K562 (cell line): ENCODE measurements at regions not wholly inside any gene's neighbourhood (a gene's known extent, or its start where the extent isn't known, plus 50 kb on each side); places are given as distances from the start of the nearest gene placed in this dataset.

Experiments
- ATAC-seq: fragments of 200-7000 bp; cut with Tn5 transposase; 3 replicates; pipeline ENCODE4 v1.9.1; 2020; ENCODE audit warnings: moderate library complexity
- BruUV-seq: library from RNA; stranded (reverse); fragments of 400-500 nt; replicated peaks from 2 replicates; lab custom pipeline; 2021; lab: Mats Ljungman, UMichigan
- CTCF ChIA-PET: fragments of 300-600 bp; formaldehyde crosslinking; extraction: SDS; loops from one replicate; lab custom pipeline; 2021; ENCODE audit warnings: low intra/inter-chr PET ratio; lab: Yijun Ruan, JAX
- POLR2A ChIA-PET: fragments of 300-600, 350-650 bp; sonication (Branson Sonifier 250); formaldehyde crosslinking; extraction: SDS; loops from one replicate; lab custom pipeline; 2021; ENCODE audit warnings: antibody characterized with exemption, inconsistent platforms; lab: Yijun Ruan, JAX
- DNase-seq, 4 experiments: peaks; one replicate each; pipeline versions ENCODE4 v3.0.0 to v3.0.0-alpha.2; 2011 to 2018; ENCODE audit warnings: low spot score in 3 of 4, mixed read lengths in 3 of 4; ENCODE audit errors: extremely low read depth in 1 of 4
- FAIRE-seq: peaks from 2 replicates; lab custom pipeline; 2011; peaks lifted over from hg19 to GRCh38; lab: Jason Lieb, UNC
- H2AFZ ChIP-seq: 2 replicates; pipeline ENCODE4 v1.6.0; 2011; ENCODE audit warnings: low read depth, low read length, control low read depth, inconsistent platforms
- H3K27ac ChIP-seq: fragments of 200-600 bp; 3 replicates; pipeline ENCODE4 v1.8.0; 2011; ENCODE audit warnings: low read depth, mild to moderate bottlenecking, control low read depth, inconsistent platforms, low read length, moderate library complexity, mixed read lengths; ENCODE audit errors: extremely low read depth
- H3K27me3 ChIP-seq, 2 experiments: fragments of 300-600 bp in 1 of 2; 2 replicates in 1 of 2; 3 replicates in 1 of 2; pipeline versions ENCODE4 v1.6.0 to v1.8.0; 2011; ENCODE audit warnings: inconsistent platforms in 2 of 2, low read length in 2 of 2, mild to moderate bottlenecking in 1 of 2, mixed read lengths in 1 of 2, moderate library complexity in 1 of 2; ENCODE audit not compliant: control insufficient read depth in 2 of 2, insufficient read depth in 2 of 2
- H3K36me3 ChIP-seq: fragments of 300-600 bp; 3 replicates; pipeline ENCODE4 v1.8.0; 2011; ENCODE audit warnings: mild to moderate bottlenecking, low read length, inconsistent platforms; ENCODE audit not compliant: control insufficient read depth, insufficient read depth
- H3K4me1 ChIP-seq, 2 experiments: fragments of 200-600 bp in 1 of 2; replicated peaks in 1 of 2; 2 replicates in 1 of 2; 3 replicates in 1 of 2; pipeline versions ENCODE4 v1.5.1 to v1.8.0; 2011; ENCODE audit warnings: inconsistent platforms in 2 of 2, low read length in 2 of 2, mild to moderate bottlenecking in 1 of 2, mixed read lengths in 1 of 2, moderate library complexity in 1 of 2; ENCODE audit not compliant: control insufficient read depth in 2 of 2, insufficient read depth in 2 of 2
- H3K4me2 ChIP-seq: 2 replicates; pipeline ENCODE4 v1.6.1; 2011; ENCODE audit warnings: low read length, control low read depth, inconsistent platforms, mixed read lengths; ENCODE audit not compliant: insufficient read depth
- H3K4me3 ChIP-seq: fragments of 200-600 bp; sonication (generic), shearing (Covaris generic); 2 replicates; pipeline ENCODE4 v1.5.1; 2016; ENCODE audit warnings: control low read depth, inconsistent platforms
- H3K79me2 ChIP-seq: fragments of 200-600 bp; 3 replicates; pipeline ENCODE4 v1.8.0; 2011; ENCODE audit warnings: low read length, inconsistent platforms; ENCODE audit not compliant: control insufficient read depth, insufficient read depth
- H3K9ac ChIP-seq, 2 experiments: 2 replicates each; pipeline versions ENCODE4 v1.6.0 to v1.6.1; 2011; ENCODE audit warnings: low read depth in 2 of 2, low read length in 2 of 2, control low read depth in 1 of 2, inconsistent platforms in 1 of 2, mild to moderate bottlenecking in 1 of 2, mixed read lengths in 1 of 2; ENCODE audit not compliant: insufficient read depth in 1 of 2
- H3K9me1 ChIP-seq: one replicate; pipeline ENCODE4 v1.6.0; 2011; ENCODE audit warnings: inconsistent platforms, mild to moderate bottlenecking, low read length, moderate library complexity; ENCODE audit not compliant: control insufficient read depth, insufficient read depth
- H3K9me3 ChIP-seq: replicated peaks from 2 replicates; pipeline ENCODE4 v1.5.1; 2011; ENCODE audit warnings: low read depth, low read length, inconsistent platforms; ENCODE audit not compliant: control insufficient read depth, insufficient read depth
- H4K20me1 ChIP-seq: replicated peaks from 2 replicates; pipeline ENCODE4 v1.6.1; 2011; ENCODE audit warnings: low read length, inconsistent platforms, mixed read lengths; ENCODE audit not compliant: control insufficient read depth, insufficient read depth
- HDGF ChIP-seq: fragments of 450-650 bp; IDR thresholded peaks from 2 replicates; pipeline ENCODE4 v1.6.1; 2016
- JUN ChIP-seq, 2 experiments: sonication (generic) in 1 of 2; formaldehyde crosslinking in 1 of 2; IDR thresholded peaks; 2 replicates each; pipeline versions ENCODE4 v1.6.1 to v1.8.0; 2012 to 2022; ENCODE audit warnings: borderline replicate concordance in 2 of 2, mild to moderate bottlenecking in 2 of 2, improper control_type of control experiment in 1 of 2, low read depth in 1 of 2, low read length in 1 of 2, missing genetic modification reagents in 1 of 2
- KHSRP ChIP-seq: fragments of 450-650 bp; IDR thresholded peaks from 2 replicates; pipeline ENCODE4 v1.6.1; 2017
- MLX ChIP-seq, 2 experiments: fragments of 450-650 bp in 1 of 2; sonication (generic) in 1 of 2; formaldehyde crosslinking; conservative IDR thresholded peaks; 2 replicates each; pipeline versions ENCODE4 v1.4.0 to v1.8.1; 2020 to 2022; ENCODE audit warnings: mild to moderate bottlenecking in 1 of 2, missing genetic modification reagents in 1 of 2
- NR3C1 ChIP-seq: sonication (generic); formaldehyde crosslinking; IDR thresholded peaks from 2 replicates; pipeline ENCODE4 v1.8.1; 2022; ENCODE audit warnings: missing genetic modification reagents
- RHOXF2B ChIP-seq: fragments of 250-450 bp; sonication (Bioruptor Pico); conservative IDR thresholded peaks from 2 replicates; pipeline ENCODE4 v1.5.1; 2021
- SMARCA5 ChIP-seq: fragments of 450-650 bp; IDR thresholded peaks from 2 replicates; pipeline ENCODE4 v1.6.1; 2016
- THAP7 ChIP-seq: fragments of 250-450 bp; sonication (Bioruptor Pico); IDR thresholded peaks from 2 replicates; pipeline ENCODE4 v1.5.0; 2021
- ZBTB8A ChIP-seq: fragments of 450-650 bp; IDR thresholded peaks from 2 replicates; pipeline ENCODE4 v1.6.1; 2018; ENCODE audit warnings: mild to moderate bottlenecking, moderate library complexity; ENCODE audit not compliant: partially characterized antibody
- ZNF134 ChIP-seq: fragments of 250-450 bp; sonication (Bioruptor Pico); conservative IDR thresholded peaks from 2 replicates; pipeline ENCODE4 v1.4.0; 2020
- ZNF561 ChIP-seq: fragments of 450-650 bp; formaldehyde crosslinking; conservative IDR thresholded peaks from 2 replicates; pipeline ENCODE4 v1.4.0; 2020; ENCODE audit warnings: mild to moderate bottlenecking, moderate library complexity
- WGBS: fragments of 100-300 bp; shearing (Covaris generic); methylation state at CpG from one replicate; pipeline ENCODE4 v1.1.6; 2016; ENCODE audit warnings: low coverage, mixed read lengths; ENCODE audit not compliant: insufficient coverage; ENCODE audit errors: missing lambda C conversion rate; 5-methylcytosine and 5-hydroxymethylcytosine counted together
- in situ Hi-C: fragments of 300-500 bp; cut with MboI; formaldehyde crosslinking; loops from 4 replicates; pipeline ENCODE4 v1.15.0; 2018; ENCODE audit warnings: inconsistent platforms, mixed read lengths
- intact Hi-C: fragments of 100-400 bp; cut with micrococcal nuclease; formaldehyde crosslinking; loops from 2 replicates; pipeline ENCODE4 v1.14.2; 2022

- no peaks in the 10 kb centered on the region for H3K9me1 ChIP-seq
- in situ Hi-C loops (no loop called here), intact Hi-C loops (no loop called here)
- WGBS: 4% methylated on average over 4 of the region's 6 CpGs
- TF ChIP-seq ZNF134 (CRISPR knock-in tag): no peak
- no peak for TF ChIP-seq JUN (IDR thresholded peaks at IDR 0.05; ENCODE audit: borderline replicate concordance, low read depth, low read length)
- TF ChIP-seq JUN (CRISPR knock-in tag; IDR thresholded peaks at IDR 0.05; ENCODE audit: borderline replicate concordance): no peak
- TF ChIP-seq ZNF561 (CRISPR knock-in tag): no peak
- no peak for TF ChIP-seq NR3C1 (CRISPR knock-in tag)
- TF ChIP-seq SMARCA5: no peak
- TF ChIP-seq MLX (CRISPR knock-in tag; conservative IDR thresholded peaks at IDR 0.05): no peak
- no peak for TF ChIP-seq ZBTB8A
- TF ChIP-seq HDGF: no peak
- no peak for TF ChIP-seq THAP7
- no peak for TF ChIP-seq RHOXF2B
- TF ChIP-seq KHSRP: no peak
- no peaks in the 10 kb centered on the region for H3K79me2 ChIP-seq
- no peak overlapping the region for H2AFZ ChIP-seq
- no peaks in the 10 kb centered on the region for H3K36me3 ChIP-seq
- H4K20me1 ChIP-seq: no peaks in the 10 kb centered on the region
- H3K27ac ChIP-seq: no peak overlapping the region
- POLR2A ChIA-PET: no interaction called here
- H3K4me2 ChIP-seq: peak overlapping the region; percentile 37; the same call in 1 of the 2 replicates
- no peak overlapping the region for H3K4me3 ChIP-seq
- no peaks in the 10 kb centered on the region for H3K9me3 ChIP-seq
- CTCF ChIA-PET: no interaction called here
- no peak for FAIRE-seq
- H3K27me3 ChIP-seq: no peaks in the 10 kb centered on the region; a peak in 1 of 5 replicates
- BruUV-seq: no TSS peak
- DNase-seq: no peak
- H3K4me1 ChIP-seq: peaks cover 0 to 7% of the 10 kb centered on the region in 2 experiments; a peak in 2 of 5 replicates
- ATAC-seq: no peak
- H3K9ac ChIP-seq: no peak overlapping the region
These were observed 1317.0 kb downstream of the TMEM121 start for GRCh38 chr14:106843386-106843785.
